HepG2 (cell line): ENCODE measurements at regions not wholly inside any gene's neighbourhood (a gene's known extent, or its start where the extent isn't known, plus 50 kb on each side); places are given as distances from the start of the nearest gene placed in this dataset.

ENCODE experiments used
- ASH2L ChIP-seq: fragments of 300-600, 200-600 bp; sonication (generic); IDR thresholded peaks from 2 replicates; pipeline ENCODE4 v1.7.0; 2017; ENCODE audit warnings: low read depth, mild to moderate bottlenecking, moderate library complexity, mixed read lengths, low read length; ENCODE audit not compliant: insufficient read length
- BHLHE40 ChIP-seq: IDR thresholded peaks from 2 replicates; pipeline ENCODE4 v1.6.1; 2011; ENCODE audit warnings: low read length, improper control_type of control experiment
- CSRNP1 ChIP-seq: sonication (generic); formaldehyde crosslinking; IDR thresholded peaks from 2 replicates; pipeline ENCODE4 v1.8.1; 2023; ENCODE audit warnings: mild to moderate bottlenecking, missing genetic modification reagents
- ELF1 ChIP-seq: sonication (generic); formaldehyde crosslinking; IDR thresholded peaks from 2 replicates; pipeline ENCODE4 v1.4.0; 2020; ENCODE audit warnings: missing genetic modification reagents
- HMGXB4 ChIP-seq, 2 experiments: sonication (generic) in 1 of 2; formaldehyde crosslinking in 1 of 2; IDR thresholded peaks; 2 replicates each; pipeline versions ENCODE4 v1.4.0 to v1.6.1; 2018 to 2020; ENCODE audit warnings: missing genetic modification reagents in 2 of 2, borderline replicate concordance in 1 of 2, low read depth in 1 of 2, mild to moderate bottlenecking in 1 of 2, missing biosample characterization in 1 of 2
- KAT7 ChIP-seq: IDR thresholded peaks from 2 replicates; pipeline ENCODE4 v1.6.1; 2018; ENCODE audit warnings: borderline replicate concordance, missing compliant biosample characterization
- KDM5A ChIP-seq: fragments of 200-600 bp; sonication (generic); IDR thresholded peaks from 2 replicates; pipeline ENCODE4 v1.7.0; 2018; ENCODE audit warnings: antibody characterized with exemption, mild to moderate bottlenecking, low read length, borderline replicate concordance
- KLF13 ChIP-seq: sonication (generic); formaldehyde crosslinking; IDR thresholded peaks from 2 replicates; pipeline ENCODE4 v1.4.0; 2020; ENCODE audit warnings: mild to moderate bottlenecking, missing genetic modification reagents
- POLR2A ChIP-seq, 2 experiments: IDR thresholded peaks; 2 replicates each; pipeline ENCODE4 v1.6.1; 2011; ENCODE audit warnings: low read depth in 2 of 2, low read length in 2 of 2, mild to moderate bottlenecking in 1 of 2, moderate library complexity in 1 of 2; ENCODE audit not compliant: insufficient read depth in 1 of 2
- TF ChIP-seq, protein P1 (sequence below): sonication (generic); formaldehyde crosslinking; IDR thresholded peaks from 2 replicates; pipeline ENCODE4 v1.4.0; 2020; ENCODE audit warnings: missing genetic modification reagents
- TF ChIP-seq, protein P2 (sequence below): sonication (generic); formaldehyde crosslinking; IDR thresholded peaks from 2 replicates; pipeline ENCODE4 v1.5.0; 2020; ENCODE audit warnings: mild to moderate bottlenecking, missing genetic modification reagents, moderate library complexity
- TF ChIP-seq, protein P3 (sequence below): sonication (generic); formaldehyde crosslinking; IDR thresholded peaks from 2 replicates; pipeline ENCODE4 v1.9.0; 2022; ENCODE audit warnings: missing genetic modification reagents, mild to moderate bottlenecking, borderline replicate concordance
- TF ChIP-seq, protein P4 (sequence below): sonication (generic); formaldehyde crosslinking; IDR thresholded peaks from 2 replicates; pipeline ENCODE4 v1.4.0; 2020; ENCODE audit warnings: missing genetic modification reagents

- TF ChIP-seq, protein P1, sequence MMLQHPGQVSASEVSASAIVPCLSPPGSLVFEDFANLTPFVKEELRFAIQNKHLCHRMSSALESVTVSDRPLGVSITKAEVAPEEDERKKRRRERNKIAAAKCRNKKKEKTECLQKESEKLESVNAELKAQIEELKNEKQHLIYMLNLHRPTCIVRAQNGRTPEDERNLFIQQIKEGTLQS (CRISPR knock-in tag): no peak
- no peak for TF ChIP-seq KLF13 (CRISPR knock-in tag)
- no peak for TF ChIP-seq BHLHE40
- TF ChIP-seq HMGXB4 (CRISPR knock-in tag; IDR thresholded peaks at IDR 0.05; ENCODE audit: borderline replicate concordance in 1 of 2, low read depth in 1 of 2): no peak
- TF ChIP-seq ASH2L: no peak
- no peak for TF ChIP-seq POLR2A (IDR thresholded peaks at IDR 0.05; ENCODE audit: insufficient read depth in 1 of 2, low read depth in 2 of 2, low read length in 2 of 2)
- TF ChIP-seq KAT7 (CRISPR knock-in tag): no peak
- TF ChIP-seq, protein P2, sequence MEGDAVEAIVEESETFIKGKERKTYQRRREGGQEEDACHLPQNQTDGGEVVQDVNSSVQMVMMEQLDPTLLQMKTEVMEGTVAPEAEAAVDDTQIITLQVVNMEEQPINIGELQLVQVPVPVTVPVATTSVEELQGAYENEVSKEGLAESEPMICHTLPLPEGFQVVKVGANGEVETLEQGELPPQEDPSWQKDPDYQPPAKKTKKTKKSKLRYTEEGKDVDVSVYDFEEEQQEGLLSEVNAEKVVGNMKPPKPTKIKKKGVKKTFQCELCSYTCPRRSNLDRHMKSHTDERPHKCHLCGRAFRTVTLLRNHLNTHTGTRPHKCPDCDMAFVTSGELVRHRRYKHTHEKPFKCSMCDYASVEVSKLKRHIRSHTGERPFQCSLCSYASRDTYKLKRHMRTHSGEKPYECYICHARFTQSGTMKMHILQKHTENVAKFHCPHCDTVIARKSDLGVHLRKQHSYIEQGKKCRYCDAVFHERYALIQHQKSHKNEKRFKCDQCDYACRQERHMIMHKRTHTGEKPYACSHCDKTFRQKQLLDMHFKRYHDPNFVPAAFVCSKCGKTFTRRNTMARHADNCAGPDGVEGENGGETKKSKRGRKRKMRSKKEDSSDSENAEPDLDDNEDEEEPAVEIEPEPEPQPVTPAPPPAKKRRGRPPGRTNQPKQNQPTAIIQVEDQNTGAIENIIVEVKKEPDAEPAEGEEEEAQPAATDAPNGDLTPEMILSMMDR (CRISPR knock-in tag): no peak
- TF ChIP-seq, protein P3, sequence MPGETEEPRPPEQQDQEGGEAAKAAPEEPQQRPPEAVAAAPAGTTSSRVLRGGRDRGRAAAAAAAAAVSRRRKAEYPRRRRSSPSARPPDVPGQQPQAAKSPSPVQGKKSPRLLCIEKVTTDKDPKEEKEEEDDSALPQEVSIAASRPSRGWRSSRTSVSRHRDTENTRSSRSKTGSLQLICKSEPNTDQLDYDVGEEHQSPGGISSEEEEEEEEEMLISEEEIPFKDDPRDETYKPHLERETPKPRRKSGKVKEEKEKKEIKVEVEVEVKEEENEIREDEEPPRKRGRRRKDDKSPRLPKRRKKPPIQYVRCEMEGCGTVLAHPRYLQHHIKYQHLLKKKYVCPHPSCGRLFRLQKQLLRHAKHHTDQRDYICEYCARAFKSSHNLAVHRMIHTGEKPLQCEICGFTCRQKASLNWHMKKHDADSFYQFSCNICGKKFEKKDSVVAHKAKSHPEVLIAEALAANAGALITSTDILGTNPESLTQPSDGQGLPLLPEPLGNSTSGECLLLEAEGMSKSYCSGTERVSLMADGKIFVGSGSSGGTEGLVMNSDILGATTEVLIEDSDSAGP (CRISPR knock-in tag): no peak
- TF ChIP-seq KDM5A: no peak
- TF ChIP-seq CSRNP1 (CRISPR knock-in tag): no peak
- TF ChIP-seq, protein P4, sequence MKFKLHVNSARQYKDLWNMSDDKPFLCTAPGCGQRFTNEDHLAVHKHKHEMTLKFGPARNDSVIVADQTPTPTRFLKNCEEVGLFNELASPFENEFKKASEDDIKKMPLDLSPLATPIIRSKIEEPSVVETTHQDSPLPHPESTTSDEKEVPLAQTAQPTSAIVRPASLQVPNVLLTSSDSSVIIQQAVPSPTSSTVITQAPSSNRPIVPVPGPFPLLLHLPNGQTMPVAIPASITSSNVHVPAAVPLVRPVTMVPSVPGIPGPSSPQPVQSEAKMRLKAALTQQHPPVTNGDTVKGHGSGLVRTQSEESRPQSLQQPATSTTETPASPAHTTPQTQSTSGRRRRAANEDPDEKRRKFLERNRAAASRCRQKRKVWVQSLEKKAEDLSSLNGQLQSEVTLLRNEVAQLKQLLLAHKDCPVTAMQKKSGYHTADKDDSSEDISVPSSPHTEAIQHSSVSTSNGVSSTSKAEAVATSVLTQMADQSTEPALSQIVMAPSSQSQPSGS (CRISPR knock-in tag): no peak
- TF ChIP-seq ELF1 (CRISPR knock-in tag): no peak
Observed at GRCh38 chr10:78336402-78336791, 302.7 kb downstream of the RPS24 start.
